ENCODE measurements at regions not wholly inside any gene's neighbourhood (a gene's known extent, or its start where the extent isn't known, plus 50 kb on each side); places are given as distances from the start of the nearest gene placed in this dataset.

- Histone ChIP-seq H3K36me3 (ENCODE audit: control insufficient read depth, low read length) (no peaks in the 10 kb centered on the region), H3K4me1 (ENCODE audit: control insufficient read depth, low read length) (no peaks in the 10 kb centered on the region), H3K27ac (ENCODE audit: low read depth, low read length) (no peak overlapping the region), H3K27me3 (ENCODE audit: control insufficient read depth, low read length) (no peaks in the 10 kb centered on the region), H4K20me1 (ENCODE audit: control insufficient read depth, insufficient read depth, low read depth, low read length) (no peaks in the 10 kb centered on the region), H3K79me2 (ENCODE audit: control insufficient read depth, low read length) (no peaks in the 10 kb centered on the region), H3K9me2 (replicated peaks; ENCODE audit: control insufficient read depth, low read length) (no peaks in the 10 kb centered on the region), H3K4me3 (ENCODE audit: low read length) (no peak overlapping the region), H3F3A (ENCODE audit: control insufficient read depth, insufficient read depth) (no peaks in the 10 kb centered on the region), H3K9me3 (ENCODE audit: control insufficient read depth, insufficient read depth, low read length) (no peaks in the 10 kb centered on the region), H3K4me2 (ENCODE audit: low read length) (no peak overlapping the region)
- no peak for TF ChIP-seq EZH2phosphoT487 (IDR thresholded peaks at IDR 0.05; ENCODE audit: borderline replicate concordance, low read length)
- no peak for TF ChIP-seq CTCF (IDR thresholded peaks at IDR 0.05; ENCODE audit: low read depth, low read length, poor library complexity, severe bottlenecking)
Observed at GRCh38 chr13:91236921-91237320, 110.6 kb upstream of the MIR17HG start.

GRCh38 chr13:91238036-91238435, 109.5 kb upstream of the MIR17HG start:
- TF ChIP-seq CTCF (IDR thresholded peaks at IDR 0.05; ENCODE audit: low read depth, low read length, poor library complexity, severe bottlenecking) (no peak), EZH2phosphoT487 (IDR thresholded peaks at IDR 0.05; ENCODE audit: borderline replicate concordance, low read length) (no peak)
- no peaks in the 10 kb centered on the region for H3K27me3 ChIP-seq (ENCODE audit: control insufficient read depth, low read length)
- H3K4me2 ChIP-seq (ENCODE audit: low read length): no peak overlapping the region
- H3K4me1 ChIP-seq (ENCODE audit: control insufficient read depth, low read length): no peaks in the 10 kb centered on the region
- H3K27ac ChIP-seq (ENCODE audit: low read depth, low read length): no peak overlapping the region
- no peak overlapping the region for H3K4me3 ChIP-seq (ENCODE audit: low read length)
- no peaks in the 10 kb centered on the region for H4K20me1 ChIP-seq (ENCODE audit: control insufficient read depth, insufficient read depth, low read depth, low read length)
- no peaks in the 10 kb centered on the region for H3K36me3 ChIP-seq (ENCODE audit: control insufficient read depth, low read length)
- no peaks in the 10 kb centered on the region for H3K79me2 ChIP-seq (ENCODE audit: control insufficient read depth, low read length)
- H3F3A ChIP-seq (ENCODE audit: control insufficient read depth, insufficient read depth): no peaks in the 10 kb centered on the region
- no peaks in the 10 kb centered on the region for H3K9me2 ChIP-seq (replicated peaks; ENCODE audit: control insufficient read depth, low read length)
- H3K9me3 ChIP-seq (ENCODE audit: control insufficient read depth, insufficient read depth, low read length): no peaks in the 10 kb centered on the region

GRCh38 chr13:91240341-91240740, 107.1 kb upstream of the MIR17HG start:
- no peak overlapping the region for H3K4me3 ChIP-seq (ENCODE audit: low read length)
- H3K36me3 ChIP-seq (ENCODE audit: control insufficient read depth, low read length): no peaks in the 10 kb centered on the region
- no peaks in the 10 kb centered on the region for H3F3A ChIP-seq (ENCODE audit: control insufficient read depth, insufficient read depth)
- H3K27me3 ChIP-seq (ENCODE audit: control insufficient read depth, low read length): 0 out of 2 replicates have a peak, but pooled peaks cover 2% of the 10 kb centered on the region
- no peaks in the 10 kb centered on the region for H3K9me2 ChIP-seq (replicated peaks; ENCODE audit: control insufficient read depth, low read length)
- no peaks in the 10 kb centered on the region for H3K9me3 ChIP-seq (ENCODE audit: control insufficient read depth, insufficient read depth, low read length)
- H4K20me1 ChIP-seq (ENCODE audit: control insufficient read depth, insufficient read depth, low read depth, low read length): no peaks in the 10 kb centered on the region
- no peak overlapping the region for H3K4me2 ChIP-seq (ENCODE audit: low read length)
- no peaks in the 10 kb centered on the region for H3K79me2 ChIP-seq (ENCODE audit: control insufficient read depth, low read length)
- no peak for TF ChIP-seq EZH2phosphoT487 (IDR thresholded peaks at IDR 0.05; ENCODE audit: borderline replicate concordance, low read length)
- no peak for TF ChIP-seq CTCF (IDR thresholded peaks at IDR 0.05; ENCODE audit: low read depth, low read length, poor library complexity, severe bottlenecking)
- H3K27ac ChIP-seq (ENCODE audit: low read depth, low read length): no peak overlapping the region
- H3K4me1 ChIP-seq (ENCODE audit: control insufficient read depth, low read length): no peaks in the 10 kb centered on the region
